OCI-LY1 (cell line): ENCODE measurements at regions not wholly inside any gene's neighbourhood (a gene's known extent, or its start where the extent isn't known, plus 50 kb on each side); places are given as distances from the start of the nearest gene placed in this dataset.

ENCODE experiments used
- CTCF ChIP-seq: fragments of 200-600 bp; sonication (generic), shearing (Covaris generic); IDR thresholded peaks from 2 replicates; pipeline ENCODE4 v1.5.1; 2017; ENCODE audit warnings: mild to moderate bottlenecking, antibody characterized with exemption, low read length, moderate library complexity, mixed read lengths
- EZH2 ChIP-seq: fragments of 200-600 bp; sonication (generic), shearing (Covaris generic); IDR thresholded peaks from 2 replicates; pipeline ENCODE4 v1.8.0; 2017; ENCODE audit warnings: borderline replicate concordance, mixed run types, mild to moderate bottlenecking, antibody characterized with exemption, low read length, moderate library complexity, mixed read lengths

DNA sequence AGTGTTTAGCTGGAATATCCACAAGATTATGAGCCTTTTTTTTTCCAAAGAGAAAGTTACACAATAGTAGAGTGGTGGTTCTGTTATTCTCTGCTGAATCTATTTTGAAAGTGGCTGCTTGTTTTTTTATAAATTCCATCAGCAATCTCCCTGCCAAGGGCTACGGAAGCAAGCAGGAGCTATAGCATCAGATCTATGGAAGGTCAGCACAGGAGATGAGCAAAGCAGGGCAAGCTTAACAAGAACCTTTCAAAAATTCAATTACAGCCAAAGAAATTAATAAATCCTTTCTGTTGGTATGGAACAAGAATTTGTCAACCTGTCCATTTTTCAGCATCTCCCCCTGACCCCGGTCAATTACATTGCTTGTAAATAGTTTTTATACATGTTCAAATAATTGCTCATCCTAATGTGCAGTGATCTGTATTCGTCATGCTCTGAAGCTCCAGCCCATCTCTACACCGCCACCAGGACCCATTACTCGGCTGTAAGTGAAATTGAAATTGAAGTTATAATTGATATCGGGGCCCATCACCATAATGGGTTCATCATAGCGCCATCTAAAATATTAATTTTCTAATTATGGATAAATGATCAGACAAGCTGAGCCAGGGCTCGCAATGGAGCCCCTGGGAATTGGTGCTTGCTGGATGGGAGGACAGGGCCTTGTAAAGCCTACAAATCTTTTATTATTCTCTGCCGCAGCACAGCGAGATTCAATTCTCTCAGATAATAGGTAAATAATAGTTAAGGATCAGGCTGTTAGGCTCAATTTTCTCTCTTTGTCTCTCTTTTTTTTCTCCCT is 215.1 kb downstream of the ATG4C start:
- no peak for TF ChIP-seq CTCF
- TF ChIP-seq EZH2 = no peak
